ENCODE measurements at regions not wholly inside any gene's neighbourhood (a gene's known extent, or its start where the extent isn't known, plus 50 kb on each side); places are given as distances from the start of the nearest gene placed in this dataset.

GRCh38 chr15:61411902-61412510 lies 182.9 kb upstream of the RORA start:
- Histone ChIP-seq H3K4me1 (ENCODE audit: insufficient read depth, low read length, severe bottlenecking) (no peaks in the 10 kb centered on the region), H3K9me2 (ENCODE audit: low read depth, low read length) (no peaks in the 10 kb centered on the region), H3K4me3 (ENCODE audit: low read depth, low read length, poor library complexity, severe bottlenecking) (no peak overlapping the region), H3K9ac (ENCODE audit: low read length) (no peak overlapping the region), H3K9me3 (ENCODE audit: low read length) (no peaks in the 10 kb centered on the region), H3F3A (ENCODE audit: insufficient read depth, low read length) (no peaks in the 10 kb centered on the region), H3K36me3 (ENCODE audit: insufficient read depth, low read length) (no peaks in the 10 kb centered on the region), H3K4me2 (ENCODE audit: low read length) (no peak overlapping the region), H3K27me3 (ENCODE audit: insufficient read depth, low read length) (no peaks in the 10 kb centered on the region), H4K20me1 (ENCODE audit: insufficient read depth, low read length) (no peaks in the 10 kb centered on the region), H3K27ac (ENCODE audit: low read depth, low read length, poor library complexity, severe bottlenecking) (no peak overlapping the region), H3K79me2 (ENCODE audit: insufficient read depth, low read length) (no peaks in the 10 kb centered on the region), H2AFZ (ENCODE audit: low read length) (no peak overlapping the region)
- TF ChIP-seq, protein P1, sequence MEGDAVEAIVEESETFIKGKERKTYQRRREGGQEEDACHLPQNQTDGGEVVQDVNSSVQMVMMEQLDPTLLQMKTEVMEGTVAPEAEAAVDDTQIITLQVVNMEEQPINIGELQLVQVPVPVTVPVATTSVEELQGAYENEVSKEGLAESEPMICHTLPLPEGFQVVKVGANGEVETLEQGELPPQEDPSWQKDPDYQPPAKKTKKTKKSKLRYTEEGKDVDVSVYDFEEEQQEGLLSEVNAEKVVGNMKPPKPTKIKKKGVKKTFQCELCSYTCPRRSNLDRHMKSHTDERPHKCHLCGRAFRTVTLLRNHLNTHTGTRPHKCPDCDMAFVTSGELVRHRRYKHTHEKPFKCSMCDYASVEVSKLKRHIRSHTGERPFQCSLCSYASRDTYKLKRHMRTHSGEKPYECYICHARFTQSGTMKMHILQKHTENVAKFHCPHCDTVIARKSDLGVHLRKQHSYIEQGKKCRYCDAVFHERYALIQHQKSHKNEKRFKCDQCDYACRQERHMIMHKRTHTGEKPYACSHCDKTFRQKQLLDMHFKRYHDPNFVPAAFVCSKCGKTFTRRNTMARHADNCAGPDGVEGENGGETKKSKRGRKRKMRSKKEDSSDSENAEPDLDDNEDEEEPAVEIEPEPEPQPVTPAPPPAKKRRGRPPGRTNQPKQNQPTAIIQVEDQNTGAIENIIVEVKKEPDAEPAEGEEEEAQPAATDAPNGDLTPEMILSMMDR (IDR thresholded peaks at IDR 0.05; ENCODE audit: low read length) = no peak
- no peak for TF ChIP-seq EZH2 (IDR thresholded peaks at IDR 0.05; ENCODE audit: borderline replicate concordance, low read length)

GRCh38 chr15:61410662-61411061 lies 181.6 kb upstream of the RORA start:
- Histone ChIP-seq H3K27me3 (ENCODE audit: insufficient read depth, low read length) (no peaks in the 10 kb centered on the region), H4K20me1 (ENCODE audit: insufficient read depth, low read length) (no peaks in the 10 kb centered on the region), H3K27ac (ENCODE audit: low read depth, low read length, poor library complexity, severe bottlenecking) (no peak overlapping the region), H3K9me2 (ENCODE audit: low read depth, low read length) (no peaks in the 10 kb centered on the region), H3K36me3 (ENCODE audit: insufficient read depth, low read length) (no peaks in the 10 kb centered on the region), H3K4me2 (ENCODE audit: low read length) (no peak overlapping the region), H3K4me3 (ENCODE audit: low read depth, low read length, poor library complexity, severe bottlenecking) (no peak overlapping the region), H3K9ac (ENCODE audit: low read length) (no peak overlapping the region), H3K4me1 (ENCODE audit: insufficient read depth, low read length, severe bottlenecking) (no peaks in the 10 kb centered on the region), H3K79me2 (ENCODE audit: insufficient read depth, low read length) (no peaks in the 10 kb centered on the region), H3K9me3 (ENCODE audit: low read length) (no peaks in the 10 kb centered on the region), H2AFZ (ENCODE audit: low read length) (no peak overlapping the region), H3F3A (ENCODE audit: insufficient read depth, low read length) (no peaks in the 10 kb centered on the region)
- no peak for TF ChIP-seq EZH2 (IDR thresholded peaks at IDR 0.05; ENCODE audit: borderline replicate concordance, low read length)
- TF ChIP-seq, protein P1 (IDR thresholded peaks at IDR 0.05; ENCODE audit: low read length) = no peak

- TF ChIP-seq, protein P1 (IDR thresholded peaks at IDR 0.05; ENCODE audit: low read length) = no peak
- TF ChIP-seq EZH2 (IDR thresholded peaks at IDR 0.05; ENCODE audit: borderline replicate concordance, low read length) = no peak
- no peak overlapping the region for H3K4me3 ChIP-seq (ENCODE audit: low read depth, low read length, poor library complexity, severe bottlenecking)
Observed at GRCh38 chr15:61404567-61404966, 175.5 kb upstream of the RORA start.

More at GRCh38 chr15:61404567-61404966, 175.5 kb upstream of the RORA start:
- Histone ChIP-seq H3K4me1 (ENCODE audit: insufficient read depth, low read length, severe bottlenecking) (no peaks in the 10 kb centered on the region), H3K27ac (ENCODE audit: low read depth, low read length, poor library complexity, severe bottlenecking) (no peak overlapping the region), H4K20me1 (ENCODE audit: insufficient read depth, low read length) (no peaks in the 10 kb centered on the region), H3K79me2 (ENCODE audit: insufficient read depth, low read length) (no peaks in the 10 kb centered on the region), H3F3A (ENCODE audit: insufficient read depth, low read length) (no peaks in the 10 kb centered on the region), H3K4me2 (ENCODE audit: low read length) (no peak overlapping the region), H3K27me3 (ENCODE audit: insufficient read depth, low read length) (no peaks in the 10 kb centered on the region), H3K36me3 (ENCODE audit: insufficient read depth, low read length) (no peaks in the 10 kb centered on the region), H3K9me3 (ENCODE audit: low read length) (no peaks in the 10 kb centered on the region), H2AFZ (ENCODE audit: low read length) (no peak overlapping the region), H3K9ac (ENCODE audit: low read length) (no peak overlapping the region), H3K9me2 (ENCODE audit: low read depth, low read length) (no peaks in the 10 kb centered on the region)
